GM12872 (cell line): ENCODE measurements at regions not wholly inside any gene's neighbourhood (a gene's known extent, or its start where the extent isn't known, plus 50 kb on each side); places are given as distances from the start of the nearest gene placed in this dataset.

ENCODE experiments used
- CTCF ChIP-seq: IDR thresholded peaks from 3 replicates; pipeline ENCODE4 v1.5.1; 2011; ENCODE audit warnings: low read depth, mild to moderate bottlenecking, low read length, moderate library complexity; ENCODE audit not compliant: insufficient read depth

- no peak for TF ChIP-seq CTCF
Measured at GRCh38 chr9:12915366-12915954, 140.6 kb downstream of the LURAP1L start.

GRCh38 chr9:12916042-12916441 is 141.2 kb downstream of the LURAP1L start:
- no peak for TF ChIP-seq CTCF

- TF ChIP-seq CTCF, result no peak
Measured at GRCh38 chr9:12920437-12920836, 145.6 kb downstream of the LURAP1L start.

GRCh38 chr9:12921621-12922020 is 146.8 kb downstream of the LURAP1L start:
- no peak for TF ChIP-seq CTCF

GRCh38 chr9:12922224-12922866 is 147.5 kb downstream of the LURAP1L start:
- no peak for TF ChIP-seq CTCF

GRCh38 chr9:12923468-12924009 is 148.7 kb downstream of the LURAP1L start:
- TF ChIP-seq CTCF, result no peak

GRCh38 chr9:12930906-12931305 is 156.1 kb downstream of the LURAP1L start:
- no peak for TF ChIP-seq CTCF
